ENCODE measurements at regions not wholly inside any gene's neighbourhood (a gene's known extent, or its start where the extent isn't known, plus 50 kb on each side); places are given as distances from the start of the nearest gene placed in this dataset.
"Not testable (repeated sequence)": the region's sequence is repeated elsewhere in the genome, so short reads cannot be mapped to it uniquely, and the experiment has no call there.

- Histone ChIP-seq H3K9me2 (replicated peaks; ENCODE audit: control insufficient read depth, low read length) (no peaks in the 10 kb centered on the region), H3K36me3 (ENCODE audit: control insufficient read depth, low read length) (no peaks in the 10 kb centered on the region), H3K27ac (ENCODE audit: low read depth, low read length) (no peak overlapping the region), H3F3A (ENCODE audit: control insufficient read depth, insufficient read depth) (no peaks in the 10 kb centered on the region), H3K4me3 (ENCODE audit: low read length) (no peak overlapping the region), H3K27me3 (ENCODE audit: control insufficient read depth, low read length) (no peaks in the 10 kb centered on the region), H3K9me3 (ENCODE audit: control insufficient read depth, insufficient read depth, low read length) (no peaks in the 10 kb centered on the region), H3K4me2 (ENCODE audit: low read length) (no peak overlapping the region), H3K79me2 (ENCODE audit: control insufficient read depth, low read length) (no peaks in the 10 kb centered on the region), H4K20me1 (ENCODE audit: control insufficient read depth, insufficient read depth, low read depth, low read length) (no peaks in the 10 kb centered on the region), H3K4me1 (ENCODE audit: control insufficient read depth, low read length) (no peaks in the 10 kb centered on the region)
- TF ChIP-seq EZH2phosphoT487 (IDR thresholded peaks at IDR 0.05; ENCODE audit: borderline replicate concordance, low read length) (no peak), CTCF (IDR thresholded peaks at IDR 0.05; ENCODE audit: low read depth, low read length, poor library complexity, severe bottlenecking) (no peak)
Measured at GRCh38 chr6:51147756-51148155, 329.1 kb downstream of the TFAP2B start.

DNA sequence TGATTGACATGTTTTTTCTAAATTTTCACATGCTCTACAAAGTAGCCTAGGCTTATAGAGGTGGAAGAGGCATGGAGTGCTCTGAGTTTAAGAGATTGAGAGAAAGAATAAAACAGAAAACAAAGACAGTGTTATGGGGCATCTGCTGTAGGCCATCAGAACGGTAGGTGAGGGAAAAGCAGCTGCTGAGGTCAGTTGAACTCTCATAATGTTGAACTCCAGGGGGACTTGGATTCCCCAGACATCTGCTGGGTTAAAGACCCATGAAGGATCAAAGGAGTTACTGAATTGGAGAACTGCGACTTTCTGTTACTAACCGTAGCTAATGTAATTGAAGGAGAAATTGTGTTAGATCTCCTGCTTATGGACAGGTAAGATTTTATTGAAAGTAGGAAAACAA, 333.9 kb downstream of the TFAP2B start:
- Histone ChIP-seq H3K27ac (ENCODE audit: low read depth, low read length) (no peak overlapping the region), H3F3A (ENCODE audit: control insufficient read depth, insufficient read depth) (no peaks in the 10 kb centered on the region), H3K9me3 (ENCODE audit: control insufficient read depth, insufficient read depth, low read length) (no peaks in the 10 kb centered on the region), H3K4me3 (ENCODE audit: low read length) (no peak overlapping the region), H3K36me3 (ENCODE audit: control insufficient read depth, low read length) (no peaks in the 10 kb centered on the region), H3K4me1 (ENCODE audit: control insufficient read depth, low read length) (no peaks in the 10 kb centered on the region), H3K79me2 (ENCODE audit: control insufficient read depth, low read length) (no peaks in the 10 kb centered on the region), H3K4me2 (ENCODE audit: low read length) (no peak overlapping the region), H4K20me1 (ENCODE audit: control insufficient read depth, insufficient read depth, low read depth, low read length) (no peaks in the 10 kb centered on the region), H3K9me2 (replicated peaks; ENCODE audit: control insufficient read depth, low read length) (no peaks in the 10 kb centered on the region), H3K27me3 (ENCODE audit: control insufficient read depth, low read length) (no peaks in the 10 kb centered on the region)
- TF ChIP-seq EZH2phosphoT487 (IDR thresholded peaks at IDR 0.05; ENCODE audit: borderline replicate concordance, low read length) (no peak), CTCF (IDR thresholded peaks at IDR 0.05; ENCODE audit: low read depth, low read length, poor library complexity, severe bottlenecking) (no peak)

GRCh38 chr6:51153109-51153508, 334.4 kb downstream of the TFAP2B start:
- no peak overlapping the region for H3K4me2 ChIP-seq (ENCODE audit: low read length)
- no peaks in the 10 kb centered on the region for H4K20me1 ChIP-seq (ENCODE audit: control insufficient read depth, insufficient read depth, low read depth, low read length)
- H3K27ac ChIP-seq (ENCODE audit: low read depth, low read length) = no peak overlapping the region
- H3K9me3 ChIP-seq (ENCODE audit: control insufficient read depth, insufficient read depth, low read length) = no peaks in the 10 kb centered on the region
- no peaks in the 10 kb centered on the region for H3K36me3 ChIP-seq (ENCODE audit: control insufficient read depth, low read length)
- no peaks in the 10 kb centered on the region for H3K27me3 ChIP-seq (ENCODE audit: control insufficient read depth, low read length)
- no peaks in the 10 kb centered on the region for H3F3A ChIP-seq (ENCODE audit: control insufficient read depth, insufficient read depth)
- TF ChIP-seq CTCF (IDR thresholded peaks at IDR 0.05; ENCODE audit: low read depth, low read length, poor library complexity, severe bottlenecking) (no peak), EZH2phosphoT487 (IDR thresholded peaks at IDR 0.05; ENCODE audit: borderline replicate concordance, low read length) (no peak)
- no peaks in the 10 kb centered on the region for H3K9me2 ChIP-seq (replicated peaks; ENCODE audit: control insufficient read depth, low read length)
- no peaks in the 10 kb centered on the region for H3K4me1 ChIP-seq (ENCODE audit: control insufficient read depth, low read length)
- H3K4me3 ChIP-seq (ENCODE audit: low read length) = no peak overlapping the region
- H3K79me2 ChIP-seq (ENCODE audit: control insufficient read depth, low read length) = no peaks in the 10 kb centered on the region

DNA sequence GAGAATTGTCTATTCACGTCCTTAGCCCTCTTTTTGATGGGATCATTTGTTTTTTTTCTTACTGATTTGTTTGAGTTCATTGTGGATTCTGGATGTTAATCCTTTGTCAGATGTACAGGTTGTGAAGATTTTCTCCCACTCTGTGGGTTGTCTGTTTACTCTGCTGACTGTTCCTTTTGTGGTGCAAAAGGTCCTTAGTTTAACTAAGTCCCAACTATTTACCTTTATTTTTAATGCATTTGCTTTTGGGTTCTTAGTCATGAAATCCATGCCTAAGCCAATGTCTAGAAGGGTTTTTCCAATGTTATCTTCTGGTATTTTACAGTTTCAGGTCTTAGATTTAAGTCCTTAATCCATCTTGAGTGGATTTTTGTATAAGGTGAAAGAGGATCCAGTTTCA, 336.3 kb downstream of the TFAP2B start:
- H3K27me3 ChIP-seq (ENCODE audit: control insufficient read depth, low read length); H3K9me2 ChIP-seq (replicated peaks; ENCODE audit: control insufficient read depth, low read length); H4K20me1 ChIP-seq (ENCODE audit: control insufficient read depth, insufficient read depth, low read depth, low read length): not testable (repeated sequence)

DNA sequence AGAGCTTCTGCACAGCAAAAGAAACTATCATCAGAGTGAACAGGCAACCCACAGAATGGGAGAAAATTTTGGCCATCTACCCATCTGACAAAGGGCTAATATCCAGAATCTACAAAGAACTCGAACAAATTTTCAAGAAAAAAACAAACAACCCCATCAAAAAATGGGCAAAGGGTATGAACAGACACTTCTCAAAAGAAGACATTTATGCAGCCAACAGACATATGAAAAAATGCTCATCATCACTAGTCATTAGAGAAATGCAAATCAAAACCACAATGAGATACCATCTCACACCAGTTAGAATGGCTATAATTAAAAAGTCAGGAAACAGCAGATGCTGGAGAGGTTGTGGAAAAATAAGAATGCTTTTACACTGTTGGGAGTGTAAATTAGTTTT, 340.6 kb downstream of the TFAP2B start:
- not testable (repeated sequence) for H3K9me2 ChIP-seq (replicated peaks; ENCODE audit: control insufficient read depth, low read length); H4K20me1 ChIP-seq (ENCODE audit: control insufficient read depth, insufficient read depth, low read depth, low read length); H3K9me3 ChIP-seq (ENCODE audit: control insufficient read depth, insufficient read depth, low read length); H3K4me1 ChIP-seq (ENCODE audit: control insufficient read depth, low read length); H3K36me3 ChIP-seq (ENCODE audit: control insufficient read depth, low read length); H3K27ac ChIP-seq (ENCODE audit: low read depth, low read length); H3F3A ChIP-seq (ENCODE audit: control insufficient read depth, insufficient read depth); H3K27me3 ChIP-seq (ENCODE audit: control insufficient read depth, low read length); H3K79me2 ChIP-seq (ENCODE audit: control insufficient read depth, low read length); H3K4me2 ChIP-seq (ENCODE audit: low read length); H3K4me3 ChIP-seq (ENCODE audit: low read length)

More for the DNA sequence above, 336.3 kb downstream of the TFAP2B start:
- H3K9me3 ChIP-seq (ENCODE audit: control insufficient read depth, insufficient read depth, low read length); H3K4me2 ChIP-seq (ENCODE audit: low read length); H3K4me1 ChIP-seq (ENCODE audit: control insufficient read depth, low read length); H3K79me2 ChIP-seq (ENCODE audit: control insufficient read depth, low read length); H3F3A ChIP-seq (ENCODE audit: control insufficient read depth, insufficient read depth); H3K27ac ChIP-seq (ENCODE audit: low read depth, low read length); H3K36me3 ChIP-seq (ENCODE audit: control insufficient read depth, low read length); H3K4me3 ChIP-seq (ENCODE audit: low read length): not testable (repeated sequence)
